Brain microvascular endothelial cell (primary cell): ENCODE measurements at regions not wholly inside any gene's neighbourhood (a gene's known extent, or its start where the extent isn't known, plus 50 kb on each side); places are given as distances from the start of the nearest gene placed in this dataset.
"Not testable (repeated sequence)": the region's sequence is repeated elsewhere in the genome, so short reads cannot be mapped to it uniquely, and the experiment has no call there.

Experiments used
- DNase-seq: peaks from one replicate; pipeline ENCODE4 v3.0.0-alpha.2; 2020
- H3K27ac ChIP-seq: fragments of 250-450 bp; sonication (Bioruptor Pico); 2 replicates; pipeline ENCODE4 v1.5.1; 2020; ENCODE audit warnings: mild to moderate bottlenecking, moderate library complexity
- H3K27me3 ChIP-seq: fragments of 250-450 bp; sonication (Bioruptor Pico); replicated peaks from 2 replicates; pipeline ENCODE4 v1.5.1; 2020; ENCODE audit warnings: mild to moderate bottlenecking
- H3K36me3 ChIP-seq: fragments of 250-450 bp; sonication (Bioruptor Pico); replicated peaks from 2 replicates; pipeline ENCODE4 v1.5.1; 2020; ENCODE audit warnings: mild to moderate bottlenecking
- H3K4me3 ChIP-seq: 2 replicates; pipeline ENCODE4 v1.5.1; 2011; ENCODE audit warnings: low read depth, mild to moderate bottlenecking, control low read depth, low read length, moderate library complexity
- CTCF ChIP-seq: IDR thresholded peaks from 2 replicates; pipeline ENCODE4 v1.5.1; 2011; ENCODE audit warnings: low read depth, mild to moderate bottlenecking, moderate library complexity, low read length, control low read depth, inconsistent platforms; ENCODE audit errors: missing control alignments
- in situ Hi-C: cut with HindIII; loops from 2 replicates; pipeline ENCODE4 v1.10.0; 2017; ENCODE audit warnings: low sequenced_read_pairs, low pct_ligation_motif_present

GRCh38 chr12:114528766-114529165, 122.8 kb upstream of the TBX5 start:
- in situ Hi-C loops = no loop called here
- H3K27ac ChIP-seq = no peak overlapping the region
- TF ChIP-seq CTCF = no peak
- no peaks in the 10 kb centered on the region for H3K36me3 ChIP-seq
- no peak overlapping the region for H3K4me3 ChIP-seq
- no peak for DNase-seq
- no peaks in the 10 kb centered on the region for H3K27me3 ChIP-seq

DNA sequence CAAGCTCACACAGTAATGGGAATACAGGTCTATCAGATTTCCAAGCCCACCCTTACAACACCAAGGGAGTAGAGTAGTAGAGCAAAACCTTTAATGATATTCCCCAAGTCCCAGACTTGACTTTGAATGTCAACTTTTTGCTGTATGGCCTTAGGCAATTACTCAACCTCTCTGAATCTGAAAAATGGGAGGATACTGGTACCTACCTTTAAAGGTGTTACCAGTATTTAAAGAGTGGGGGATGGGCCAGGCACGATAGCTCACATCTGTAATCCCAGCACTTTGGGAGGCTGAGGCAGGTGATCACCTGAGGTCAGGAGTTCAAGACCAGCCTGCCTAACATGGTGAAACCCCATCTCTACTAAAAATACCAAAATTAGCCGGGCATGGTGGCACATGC, 115.2 kb upstream of the TBX5 start:
- DNase-seq, H3K36me3 ChIP-seq, in situ Hi-C loops, H3K27me3 ChIP-seq, H3K4me3 ChIP-seq, H3K27ac ChIP-seq: not testable (repeated sequence)

- H3K36me3 ChIP-seq = no peaks in the 10 kb centered on the region
- in situ Hi-C loops = no loop called here
- no peak for TF ChIP-seq CTCF
- no peak for DNase-seq
- H3K4me3 ChIP-seq = no peak overlapping the region
- no peaks in the 10 kb centered on the region for H3K27me3 ChIP-seq
- no peak overlapping the region for H3K27ac ChIP-seq
Observed at GRCh38 chr12:114512351-114512750, 106.4 kb upstream of the TBX5 start.

GRCh38 chr12:114508529-114509129, 102.7 kb upstream of the TBX5 start:
- DNase-seq = peak; percentile 80
- in situ Hi-C loops = no loop called here
- TF ChIP-seq CTCF = peak; percentile 78
- Histone ChIP-seq H3K4me3 (no peak overlapping the region), H3K27me3 (no peaks in the 10 kb centered on the region), H3K36me3 (no peaks in the 10 kb centered on the region), H3K27ac (no peak overlapping the region)

GRCh38 chr12:114506651-114507050, 100.7 kb upstream of the TBX5 start:
- H3K36me3 ChIP-seq = no peaks in the 10 kb centered on the region
- TF ChIP-seq CTCF = no peak
- in situ Hi-C loops = no loop called here
- H3K4me3 ChIP-seq = no peak overlapping the region
- DNase-seq = no peak
- H3K27me3 ChIP-seq = no peaks in the 10 kb centered on the region
- H3K27ac ChIP-seq = no peak overlapping the region

DNA sequence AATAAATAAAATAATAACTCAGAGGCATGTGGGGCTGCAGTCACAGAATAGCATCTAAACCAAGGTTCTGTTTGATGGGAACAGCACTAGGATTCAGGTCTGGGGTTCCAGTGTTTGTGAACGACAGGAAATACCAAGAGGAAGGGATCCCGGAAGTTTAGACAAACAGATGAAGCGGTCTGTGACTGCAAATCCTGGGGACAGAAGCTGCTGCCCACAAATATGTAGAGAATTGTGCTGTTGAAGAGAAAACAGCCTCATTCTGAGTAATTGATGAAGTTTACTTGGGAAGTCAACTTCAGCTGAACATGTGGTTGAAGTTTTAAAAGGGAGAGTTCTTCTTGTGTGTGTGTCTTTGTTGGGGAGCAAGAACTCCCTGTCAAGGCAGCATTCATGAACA, 98.4 kb upstream of the TBX5 start:
- Histone ChIP-seq H3K27ac (no peak overlapping the region), H3K27me3 (no peaks in the 10 kb centered on the region), H3K36me3 (no peaks in the 10 kb centered on the region), H3K4me3 (no peak overlapping the region)
- no peak for DNase-seq
- no peak for TF ChIP-seq CTCF
- in situ Hi-C loops = no loop called here
